Erythroblast (primary cell): ENCODE measurements at regions not wholly inside any gene's neighbourhood (a gene's known extent, or its start where the extent isn't known, plus 50 kb on each side); places are given as distances from the start of the nearest gene placed in this dataset.
A peak's percentile ranks its signal among the peaks of the same experiment; 100 is the strongest.
"Not testable (repeated sequence)": the region's sequence is repeated elsewhere in the genome, so short reads cannot be mapped to it uniquely, and the experiment has no call there.

Experiments used
- DNase-seq, 2 experiments: peaks; one replicate each; lab custom pipeline; 2025; lab: John Stamatoyannopoulos, UW
- GATA1 ChIP-seq: IDR thresholded peaks from 2 replicates; pipeline ENCODE4 v1.6.1; 2011; ENCODE audit warnings: low read depth, mild to moderate bottlenecking, control low read depth, low read length, moderate library complexity
- POLR2A ChIP-seq: IDR thresholded peaks from 2 replicates; pipeline ENCODE4 v1.6.1; 2011; ENCODE audit warnings: mild to moderate bottlenecking, low read length

- no peak for DNase-seq
- TF ChIP-seq POLR2A (no peak), GATA1 (no peak)
Measured at GRCh38 chr2:194343167-194343566, 1313.9 kb upstream of the SLC39A10 start.

DNA sequence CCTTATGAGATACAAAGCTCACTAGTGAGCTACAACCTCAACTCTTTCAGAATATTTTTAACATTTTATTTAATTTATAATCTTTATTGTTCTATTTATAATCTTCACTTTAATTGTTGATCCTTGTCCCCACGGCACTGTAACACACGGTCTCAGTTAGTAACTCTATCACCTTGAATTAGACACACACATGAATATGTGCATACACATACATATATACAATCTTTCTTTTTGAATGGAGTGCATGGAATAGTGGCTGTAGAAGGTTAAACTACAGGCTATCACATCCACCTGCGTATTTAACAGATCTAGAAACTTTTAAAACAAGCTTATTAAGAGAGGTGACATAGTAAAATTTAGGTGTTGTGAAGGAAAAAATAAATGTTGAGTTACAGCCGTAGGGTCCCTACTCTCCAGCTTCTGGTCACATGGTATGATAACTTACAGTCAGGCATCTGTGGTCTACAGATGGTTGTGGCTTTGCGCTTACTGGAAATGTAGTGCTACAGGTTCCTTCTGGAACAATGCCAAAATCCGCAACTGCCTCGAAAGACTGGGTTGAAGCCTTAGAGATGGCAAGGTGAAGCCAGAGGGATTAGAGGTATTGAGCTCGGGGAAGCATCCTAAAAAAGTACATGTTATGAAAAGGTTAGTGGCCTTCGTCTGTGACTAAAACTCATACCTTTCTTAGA lies 1324.1 kb upstream of the SLC39A10 start:
- no peak for TF ChIP-seq GATA1
- no peak for TF ChIP-seq POLR2A
- DNase-seq, result no peak

GRCh38 chr2:194328456-194328855 lies 1328.6 kb upstream of the SLC39A10 start:
- no peak for DNase-seq
- no peak for TF ChIP-seq GATA1
- no peak for TF ChIP-seq POLR2A

DNA sequence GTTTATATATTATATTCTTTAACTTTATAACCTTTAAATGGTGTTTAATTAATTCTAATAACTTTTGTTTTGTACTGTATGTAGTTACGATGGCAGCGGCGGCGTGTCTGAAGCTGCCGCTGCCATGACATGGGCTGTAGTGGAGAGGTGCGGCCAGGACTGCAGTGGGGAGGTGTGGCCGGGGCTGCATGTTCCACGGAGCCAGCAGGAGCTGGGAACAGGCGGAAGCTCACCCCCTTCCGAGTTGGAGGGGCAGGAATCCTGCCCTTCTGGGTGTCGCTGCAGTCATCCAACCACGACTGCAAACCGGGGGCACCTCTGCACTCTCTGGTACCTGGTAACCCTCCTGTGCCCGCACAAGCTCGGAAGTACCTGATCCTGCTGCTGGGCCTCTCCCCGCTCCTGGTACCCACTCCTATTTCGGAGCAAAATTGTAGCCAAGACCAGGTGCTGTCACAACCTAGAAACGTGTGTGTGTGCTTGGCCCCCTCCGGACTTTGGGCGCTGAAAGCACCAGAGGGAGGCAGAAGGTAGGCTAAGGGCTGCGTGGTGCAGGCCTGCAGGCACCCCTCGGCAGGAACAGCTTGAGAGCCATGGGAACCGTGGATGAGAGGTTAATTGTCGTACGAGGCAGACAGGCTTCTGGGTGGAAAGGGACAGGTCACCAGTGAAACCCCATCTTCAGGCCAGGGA lies 1329.7 kb upstream of the SLC39A10 start:
- DNase-seq, result no peak
- TF ChIP-seq POLR2A, result no peak
- TF ChIP-seq GATA1, result no peak

DNA sequence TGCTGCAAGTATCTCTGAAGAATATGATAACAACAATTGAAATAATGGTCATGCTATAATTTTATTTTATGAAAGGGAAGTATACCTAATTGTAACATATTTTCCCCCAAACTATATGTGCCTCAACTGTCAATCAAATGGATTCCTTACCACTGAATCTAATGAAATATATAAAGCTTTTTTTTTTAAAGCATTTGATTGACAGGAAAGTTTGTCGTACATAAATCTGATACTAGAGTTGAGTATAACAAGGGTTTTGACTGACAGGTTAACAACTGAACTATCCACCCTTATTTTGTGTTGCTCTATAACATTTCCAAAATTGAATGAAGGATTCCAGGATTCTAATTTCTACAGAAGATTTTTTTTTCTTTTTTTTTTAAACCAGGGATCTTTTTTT lies 1333.3 kb upstream of the SLC39A10 start:
- no peak for DNase-seq
- no peak for TF ChIP-seq GATA1
- TF ChIP-seq POLR2A, result no peak

DNA sequence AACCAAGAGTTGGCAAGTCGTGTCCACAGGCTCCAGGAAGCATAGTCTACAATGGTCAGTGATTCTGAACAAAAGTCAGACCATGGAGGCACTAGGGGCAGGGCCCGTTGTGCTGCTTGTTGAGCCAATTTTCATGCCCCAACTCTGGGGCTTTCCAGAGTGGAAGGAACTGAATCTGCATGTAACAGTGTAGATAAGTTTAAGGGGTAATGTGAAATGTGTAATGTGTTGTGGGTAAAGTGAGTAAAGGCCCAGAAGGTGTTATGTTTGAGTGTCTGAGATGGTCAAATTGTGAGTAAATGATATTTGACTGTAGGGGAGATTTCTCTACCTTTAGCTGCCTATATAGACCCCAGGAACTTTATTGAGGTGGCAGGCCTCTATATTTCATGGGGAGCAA lies 1336.5 kb upstream of the SLC39A10 start:
- TF ChIP-seq GATA1 (no peak), POLR2A (no peak)
- DNase-seq, result no peak

DNA sequence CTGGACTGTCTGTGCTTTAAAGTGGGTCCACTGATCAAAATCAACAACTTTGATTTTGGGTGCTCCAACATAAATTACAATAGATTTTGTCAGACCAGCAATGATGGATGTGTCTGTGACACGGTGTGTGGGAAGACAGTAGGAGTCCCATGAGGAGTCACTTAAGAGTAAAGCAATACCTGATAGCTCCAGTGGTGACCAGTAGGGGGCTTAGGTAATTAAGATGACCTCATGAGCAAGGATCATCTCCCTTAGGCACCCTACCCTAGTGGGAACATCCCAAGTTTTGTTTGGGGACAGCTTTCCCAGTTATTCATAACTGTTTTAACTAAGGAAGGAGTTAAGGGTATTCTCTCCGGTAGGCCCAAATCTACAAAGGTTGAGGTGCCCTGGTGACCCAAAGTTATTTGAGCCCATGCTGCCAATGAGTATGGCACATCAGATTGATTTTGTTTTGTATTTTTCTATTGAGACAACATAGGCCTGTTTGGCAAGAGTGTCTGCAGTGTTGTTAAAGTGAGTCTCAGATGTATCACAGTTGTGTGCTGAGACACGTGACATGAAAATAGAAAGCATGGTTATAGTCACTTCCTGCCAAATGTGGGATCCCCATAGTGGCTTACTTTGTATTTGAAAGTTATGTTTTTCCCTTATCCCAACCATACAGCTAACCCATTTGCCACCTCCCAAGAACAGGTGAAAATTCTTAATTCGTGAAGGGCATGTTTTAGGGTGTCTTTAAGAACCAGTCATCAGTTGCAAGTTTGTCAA lies 1337.6 kb upstream of the SLC39A10 start:
- no peak for TF ChIP-seq POLR2A
- TF ChIP-seq GATA1, result no peak
- peak; percentile 1 to 18 for DNase-seq

DNA sequence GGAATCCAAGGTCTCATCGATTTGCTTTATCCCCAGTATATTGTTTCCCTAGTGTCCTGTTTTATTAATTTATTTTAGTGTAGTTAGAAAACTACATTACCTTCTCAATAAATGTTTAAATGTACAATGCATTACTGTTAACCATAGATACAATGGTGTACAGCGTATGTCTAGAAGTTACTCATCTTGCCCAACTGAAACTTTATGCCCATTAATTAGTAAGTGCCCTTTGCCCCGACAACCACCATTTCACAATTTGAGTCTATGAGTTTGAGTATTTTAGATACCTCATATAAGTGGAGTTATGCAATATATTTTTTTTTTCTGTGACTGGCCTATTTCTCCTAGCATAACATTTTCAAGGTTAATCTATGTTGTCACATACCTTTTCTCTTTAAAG lies 1343.0 kb upstream of the SLC39A10 start:
- DNase-seq, result no peak
- TF ChIP-seq POLR2A (no peak), GATA1 (no peak)

GRCh38 chr2:194304191-194304590 lies 1352.8 kb upstream of the SLC39A10 start:
- TF ChIP-seq POLR2A (no peak), GATA1 (no peak)
- DNase-seq, result no peak

GRCh38 chr2:194301946-194302345 lies 1355.1 kb upstream of the SLC39A10 start:
- no peak for DNase-seq
- TF ChIP-seq GATA1 (no peak), POLR2A (no peak)

- DNase-seq, result no peak
- TF ChIP-seq POLR2A, result no peak
- no peak for TF ChIP-seq GATA1
Measured at GRCh38 chr2:194294156-194294555, 1362.9 kb upstream of the SLC39A10 start.

- TF ChIP-seq POLR2A, result no peak
- no peak for TF ChIP-seq GATA1
- DNase-seq, result no peak
Measured at GRCh38 chr2:194291104-194291503, 1365.9 kb upstream of the SLC39A10 start.

DNA sequence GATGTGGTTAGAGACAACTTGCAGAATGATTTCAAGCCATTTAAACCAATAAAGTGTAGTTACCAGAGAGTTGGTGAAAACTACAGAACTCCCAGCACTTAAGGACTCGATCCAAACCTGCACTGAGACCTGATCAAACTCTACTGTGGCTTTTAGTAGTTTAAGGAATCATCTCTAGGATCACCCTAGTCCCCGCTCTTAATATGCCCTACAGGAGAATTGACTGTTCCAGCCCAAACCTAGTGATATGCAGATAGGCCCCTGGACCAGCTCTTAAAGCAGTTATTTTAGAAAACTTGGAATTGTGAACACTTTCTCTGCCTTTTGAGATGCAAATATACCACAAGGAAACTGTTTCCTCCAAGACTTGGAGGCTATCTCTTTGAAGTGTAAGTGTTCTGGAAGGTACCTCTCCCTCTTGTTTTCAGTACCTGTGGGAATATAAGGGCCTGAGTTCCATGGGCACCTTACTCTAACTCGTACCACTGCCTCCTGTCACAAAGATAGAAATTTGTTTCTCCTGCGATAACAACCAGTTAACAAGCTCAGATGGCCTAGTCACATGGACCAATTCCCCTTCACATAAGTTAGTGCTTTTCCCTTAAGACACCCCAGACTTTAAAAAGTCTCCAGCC lies 1367.2 kb upstream of the SLC39A10 start:
- DNase-seq, result no peak
- TF ChIP-seq POLR2A, result no peak
- no peak for TF ChIP-seq GATA1

- not testable (repeated sequence) for DNase-seq
Measured at GRCh38 chr2:194276667-194277066, 1380.4 kb upstream of the SLC39A10 start.
